HG03108 (cell line): ENCODE measurements at regions not wholly inside any gene's neighbourhood (a gene's known extent, or its start where the extent isn't known, plus 50 kb on each side); places are given as distances from the start of the nearest gene placed in this dataset.

Source experiments
- ATAC-seq: cut with Tn5 transposase; IDR thresholded peaks from one replicate; pipeline ENCODE4 v1.9.1; 2021; ENCODE audit warnings: moderate library complexity; ENCODE audit not compliant: unreplicated experiment

- no peak for ATAC-seq
Observed at GRCh38 chr10:10431422-10432066, 586.1 kb upstream of the CELF2 start.

GRCh38 chr10:10432296-10433035, 585.2 kb upstream of the CELF2 start:
- no peak for ATAC-seq

GRCh38 chr10:10434312-10434711, 583.4 kb upstream of the CELF2 start:
- ATAC-seq, result no peak

- no peak for ATAC-seq
Observed at GRCh38 chr10:10437886-10438285, 579.8 kb upstream of the CELF2 start.

GRCh38 chr10:10438335-10439100, 579.2 kb upstream of the CELF2 start:
- ATAC-seq, result no peak

GRCh38 chr10:10456856-10457255, 560.8 kb upstream of the CELF2 start:
- no peak for ATAC-seq

- no peak for ATAC-seq
Observed at GRCh38 chr10:10460451-10460850, 557.2 kb upstream of the CELF2 start.

- ATAC-seq, result no peak
Observed at GRCh38 chr10:10462151-10462941, 555.3 kb upstream of the CELF2 start.

- no peak for ATAC-seq
Observed at GRCh38 chr10:10471758-10472157, 545.9 kb upstream of the CELF2 start.

- ATAC-seq, result no peak
Observed at GRCh38 chr10:10475812-10476211, 541.9 kb upstream of the CELF2 start.

- ATAC-seq, result no peak
Observed at GRCh38 chr10:10477844-10478243, 539.8 kb upstream of the CELF2 start.

GRCh38 chr10:10479465-10479864, 538.2 kb upstream of the CELF2 start:
- no peak for ATAC-seq

GRCh38 chr10:10482613-10483012, 535.1 kb upstream of the CELF2 start:
- no peak for ATAC-seq

- ATAC-seq, result no peak
Observed at GRCh38 chr10:10489076-10489475, 528.6 kb upstream of the CELF2 start.

GRCh38 chr10:10489805-10490571, 527.7 kb upstream of the CELF2 start:
- no peak for ATAC-seq

GRCh38 chr10:10490581-10490980, 527.1 kb upstream of the CELF2 start:
- no peak for ATAC-seq

GRCh38 chr10:10492420-10492819, 525.3 kb upstream of the CELF2 start:
- ATAC-seq, result no peak

- no peak for ATAC-seq
Observed at GRCh38 chr10:10493833-10494232, 523.8 kb upstream of the CELF2 start.

GRCh38 chr10:10497245-10497644, 520.4 kb upstream of the CELF2 start:
- ATAC-seq, result no peak

- no peak for ATAC-seq
Observed at GRCh38 chr10:10498781-10499180, 518.9 kb upstream of the CELF2 start.
